ENCODE measurements at regions not wholly inside any gene's neighbourhood (a gene's known extent, or its start where the extent isn't known, plus 50 kb on each side); places are given as distances from the start of the nearest gene placed in this dataset.

DNA sequence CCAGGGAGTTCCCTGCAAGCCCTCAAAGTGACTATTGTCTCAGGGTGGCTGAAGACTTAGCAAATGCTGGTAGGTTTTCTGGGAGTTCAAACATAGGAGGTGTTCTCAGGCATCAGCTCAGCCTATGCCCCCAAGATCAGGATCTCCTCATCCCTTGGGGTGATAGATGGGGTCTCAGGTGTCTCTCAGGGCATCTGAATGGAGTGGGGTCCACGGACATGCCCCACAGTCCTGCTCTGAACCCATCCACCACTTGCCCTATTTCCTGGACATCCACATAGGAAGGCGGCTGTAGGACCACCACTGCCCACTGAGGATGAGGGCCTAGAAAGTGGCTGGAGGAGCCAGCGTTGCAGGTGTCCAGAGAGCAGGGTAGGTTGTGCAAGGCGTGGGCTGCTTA is 287.0 kb upstream of the CXCR4 start:
- DNase-seq (ENCODE audit: low read depth, low spot score) = no peak

DNA sequence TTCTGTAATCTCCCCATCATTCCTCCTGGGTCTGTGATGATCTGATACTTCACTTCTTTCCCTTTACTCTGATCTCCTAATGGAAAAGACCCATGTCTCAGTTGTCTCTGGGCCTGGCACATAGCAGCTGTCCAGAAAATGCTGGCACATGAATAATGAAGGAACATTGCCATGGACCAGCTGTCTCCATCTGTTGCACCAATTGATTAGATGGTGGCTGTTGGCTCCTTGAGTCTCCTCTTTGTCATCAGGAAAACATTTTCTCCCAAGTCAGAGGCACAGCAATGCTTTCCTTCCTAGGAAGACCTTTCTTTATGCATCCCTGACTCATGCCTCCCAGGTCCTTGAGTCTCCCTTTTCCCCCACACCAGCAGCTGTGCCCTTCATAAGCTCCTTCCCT is 286.2 kb upstream of the CXCR4 start:
- no peak for DNase-seq (ENCODE audit: low read depth, low spot score)

DNA sequence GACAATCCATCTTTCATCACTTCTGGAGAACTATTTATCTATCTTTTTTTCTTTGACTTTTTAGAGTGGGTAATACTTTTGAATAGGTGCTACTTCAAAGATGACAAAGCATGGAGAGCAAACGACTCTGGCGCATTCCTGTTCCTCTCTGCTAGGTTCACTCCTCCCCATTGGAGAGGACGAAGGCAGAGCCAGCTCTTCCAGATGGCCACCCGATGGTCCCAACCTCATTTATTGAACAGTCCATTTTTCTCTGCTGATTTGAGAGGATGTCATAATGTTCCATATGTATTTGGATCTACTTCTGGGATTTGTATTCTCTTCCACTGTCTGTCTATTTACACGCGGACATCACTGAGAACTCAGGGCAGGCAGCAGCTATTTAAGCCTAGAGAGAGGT is 284.3 kb upstream of the CXCR4 start:
- no peak for DNase-seq (ENCODE audit: low read depth, low spot score)

DNA sequence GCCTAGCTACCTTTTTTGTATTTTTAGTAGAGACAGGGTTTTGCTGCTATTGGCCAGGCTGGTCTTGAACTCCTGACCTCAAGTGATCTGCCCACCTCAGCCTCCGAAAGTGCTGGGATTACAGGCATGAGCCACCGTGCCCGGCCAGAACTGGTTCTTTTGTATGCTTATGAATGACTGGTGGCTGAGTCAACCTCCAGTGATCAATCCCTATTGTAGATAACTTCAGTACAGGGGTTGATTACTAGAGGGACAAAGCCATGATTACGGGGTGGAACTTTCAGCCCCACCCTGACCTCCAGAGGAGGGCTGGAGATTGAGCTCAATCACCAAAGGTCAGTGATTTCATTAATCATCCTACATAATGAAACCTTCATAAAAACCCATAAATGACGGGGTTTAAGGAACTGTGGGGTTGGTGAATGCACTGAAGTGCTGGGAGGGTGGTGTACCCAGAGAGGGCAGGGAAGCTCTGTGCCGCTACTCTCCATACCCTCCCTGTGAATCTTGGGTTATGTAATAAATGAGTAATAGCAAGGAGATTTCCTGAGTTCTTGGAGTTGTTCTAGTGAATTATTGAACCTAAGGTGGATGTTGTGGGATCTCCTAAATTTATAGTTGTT is 281.8 kb upstream of the CXCR4 start:
- DNase-seq (ENCODE audit: low read depth, low spot score) = no peak

DNA sequence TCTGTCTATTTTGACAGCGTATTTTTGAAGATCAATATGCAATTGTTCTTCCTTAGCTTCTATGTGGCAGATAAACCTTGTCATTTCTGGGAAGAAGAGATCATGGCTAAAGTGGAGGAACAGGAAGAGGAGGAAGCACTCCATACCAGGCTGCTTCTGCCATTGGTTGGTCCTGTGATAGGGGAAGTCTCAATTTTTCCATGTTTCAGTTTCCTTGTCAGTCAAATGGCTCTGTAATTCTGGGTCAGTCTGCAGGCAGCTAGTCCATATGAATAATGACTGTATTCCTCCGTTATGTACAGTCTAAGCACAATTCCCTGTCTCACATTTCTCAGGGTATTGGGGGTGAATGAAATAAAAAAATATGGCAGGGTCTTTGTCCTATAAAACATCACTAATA is 277.6 kb upstream of the CXCR4 start:
- DNase-seq (ENCODE audit: low read depth, low spot score) = no peak

DNA sequence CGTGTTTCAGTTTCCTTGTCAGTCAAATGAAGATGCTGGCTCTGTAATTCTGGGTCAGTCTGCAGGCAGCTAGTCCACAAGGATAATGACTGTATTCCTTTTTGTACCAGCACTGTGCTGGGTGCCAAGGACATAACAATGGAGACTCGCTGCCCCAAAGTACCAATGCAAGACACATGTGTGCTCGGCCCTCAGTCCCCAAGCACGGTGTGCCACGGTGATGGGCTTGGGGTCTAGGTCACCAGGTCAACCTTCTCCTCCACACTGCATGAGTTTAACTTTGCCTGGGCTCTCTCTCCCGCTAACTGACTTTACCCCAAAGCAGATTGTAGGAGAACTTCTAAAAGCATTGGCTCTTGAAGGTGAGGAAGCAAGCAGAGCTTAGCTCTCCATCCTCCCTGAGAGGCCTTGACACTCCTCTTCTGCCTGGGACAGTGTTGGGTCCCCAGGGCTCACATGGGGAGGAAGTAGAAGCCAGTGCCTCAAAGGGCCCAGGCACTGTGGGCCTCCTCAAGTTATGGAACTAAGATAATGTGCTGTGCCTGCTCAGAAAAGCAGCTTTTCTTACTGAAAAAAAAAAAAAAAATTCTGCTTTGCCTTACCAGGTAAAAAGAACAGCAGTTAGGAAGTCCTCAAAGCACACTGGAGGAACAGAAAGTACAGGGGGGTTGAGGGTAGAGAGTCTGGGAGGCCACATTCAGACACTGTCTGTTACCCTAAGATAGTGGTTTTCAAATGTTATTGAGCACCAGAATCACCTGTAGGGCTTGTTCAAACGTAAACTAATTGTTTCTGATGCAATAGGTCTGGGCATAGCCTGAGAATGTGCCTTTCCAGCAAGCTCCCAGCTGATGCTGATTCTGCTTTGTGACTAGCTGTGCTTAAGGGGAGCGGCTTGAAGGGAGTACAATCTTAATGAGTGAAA is 276.4 kb upstream of the CXCR4 start:
- DNase-seq (ENCODE audit: low read depth, low spot score) = no peak

DNA sequence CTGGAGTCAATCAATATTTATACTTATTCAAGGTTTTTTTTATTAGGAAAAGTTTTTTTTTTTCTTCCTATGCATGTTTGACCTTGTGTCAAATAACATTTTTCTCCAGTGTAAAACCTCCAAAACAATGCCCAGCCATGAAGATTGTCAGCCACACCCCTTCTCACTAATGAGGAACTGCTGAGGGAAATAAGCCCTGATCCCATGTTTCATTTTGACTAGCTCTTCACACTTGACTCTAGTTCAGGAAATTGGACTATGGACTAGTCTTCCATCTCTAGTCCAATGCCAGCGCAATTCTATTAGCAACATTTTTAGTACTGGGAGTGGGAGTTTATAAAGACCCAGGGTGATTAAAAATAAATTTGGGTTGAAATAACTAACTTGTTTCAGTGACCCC is 275.6 kb upstream of the CXCR4 start:
- no peak for DNase-seq (ENCODE audit: low read depth, low spot score)

DNA sequence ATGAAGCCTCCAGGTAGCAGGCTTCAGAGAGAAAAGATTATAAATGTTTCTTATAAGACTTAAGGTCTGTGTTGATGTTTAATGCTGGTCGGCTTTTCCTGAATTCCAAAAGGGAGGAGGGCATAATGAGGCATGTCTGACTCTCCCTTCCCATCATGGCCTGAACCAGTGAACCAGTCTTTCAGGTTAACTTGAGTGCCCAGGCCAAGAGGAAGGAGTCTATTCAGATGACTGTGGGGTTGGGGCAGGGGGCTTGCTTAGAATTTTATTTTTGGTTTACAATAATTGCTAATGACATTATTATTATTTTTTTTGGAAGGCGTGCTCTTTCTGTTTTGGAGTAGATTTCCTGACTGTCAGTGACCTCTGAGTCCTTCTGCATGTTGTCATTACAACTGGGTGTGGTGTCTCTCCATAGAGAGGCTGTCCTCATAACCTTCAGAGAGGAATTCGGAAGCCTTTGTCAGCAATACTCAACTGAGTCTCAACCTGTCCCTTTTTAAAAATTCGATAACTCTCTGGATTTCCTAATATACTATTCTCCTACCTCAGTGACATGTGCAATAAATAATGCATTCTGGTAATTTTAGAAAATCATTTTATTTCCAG is 275.1 kb upstream of the CXCR4 start:
- no peak for DNase-seq (ENCODE audit: low read depth, low spot score)

DNA sequence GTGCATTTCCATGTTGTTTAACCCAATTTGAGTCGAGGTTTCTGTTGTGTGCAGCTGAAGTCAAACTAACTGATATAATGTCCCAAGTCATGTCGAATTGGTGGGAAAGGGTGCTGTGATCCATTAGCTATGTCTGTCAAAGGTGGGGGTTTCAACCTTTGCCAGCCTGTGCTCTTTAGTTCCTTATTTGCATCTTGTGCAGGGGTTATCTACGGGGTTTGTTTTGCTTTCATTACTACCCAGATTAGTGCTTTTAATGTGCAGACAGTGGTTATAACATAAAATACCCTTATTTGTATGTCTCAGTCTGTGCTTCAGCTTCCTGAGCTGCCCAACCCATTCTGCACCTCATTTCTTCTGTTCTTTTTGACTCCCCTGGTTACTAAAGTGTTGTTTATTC is 271.9 kb upstream of the CXCR4 start:
- no peak for DNase-seq (ENCODE audit: low read depth, low spot score)

DNA sequence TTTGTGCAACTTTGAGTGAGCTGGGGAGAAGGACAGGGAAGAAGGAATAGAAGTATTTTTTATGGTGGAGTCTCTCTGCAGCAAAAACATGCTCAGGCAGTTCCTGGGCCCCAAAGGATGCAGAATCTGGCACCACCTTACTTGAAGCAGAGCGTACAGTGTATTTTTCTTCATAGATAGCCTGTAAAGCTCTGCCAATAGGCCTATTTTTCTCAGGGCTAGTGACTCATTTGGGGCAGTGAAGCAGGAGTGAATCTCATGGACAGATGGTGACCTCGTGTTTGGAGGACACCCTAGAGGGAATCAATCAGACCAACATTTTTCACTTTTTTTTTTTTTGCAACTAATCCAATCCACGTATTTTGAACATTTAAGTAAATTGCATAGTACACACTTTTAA is 268.1 kb upstream of the CXCR4 start:
- no peak for DNase-seq (ENCODE audit: low read depth, low spot score)

DNA sequence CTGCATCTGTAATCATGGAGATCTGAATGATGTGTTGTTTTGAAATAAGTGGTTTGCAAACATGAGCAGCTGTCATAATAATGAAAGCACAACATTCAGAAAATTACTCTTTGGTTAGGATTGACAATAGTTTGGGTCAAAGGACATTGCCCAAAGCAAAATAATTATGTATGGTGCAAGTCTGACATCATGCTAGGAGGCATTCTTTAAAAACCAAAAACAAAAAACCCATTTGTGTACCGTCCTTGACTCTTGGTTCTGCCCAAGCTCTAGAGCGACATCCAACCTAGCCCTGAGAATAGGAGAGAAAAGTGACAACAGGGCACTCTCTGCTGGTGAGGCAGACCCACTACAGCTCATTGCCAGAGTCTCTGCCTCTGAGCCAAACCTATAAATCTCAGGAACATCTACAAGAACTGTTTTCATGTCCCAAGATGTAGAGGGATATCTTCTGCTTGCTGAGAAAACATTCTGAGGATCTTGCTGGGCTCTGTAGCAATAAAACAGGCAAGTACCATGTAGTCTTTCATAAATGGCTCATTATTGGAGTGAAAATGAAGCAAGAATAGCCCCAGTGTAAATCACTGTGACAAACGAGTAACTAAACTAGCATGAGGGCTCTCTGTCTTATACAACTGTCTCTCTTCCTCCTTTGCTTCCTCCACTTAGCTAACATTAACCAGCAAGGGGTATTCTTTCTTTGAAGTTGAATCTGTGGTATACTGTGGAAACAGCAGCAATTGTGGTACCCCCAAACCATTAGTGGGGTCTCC is 266.8 kb upstream of the CXCR4 start:
- peak; percentile 42 for DNase-seq (ENCODE audit: low read depth, low spot score)

DNA sequence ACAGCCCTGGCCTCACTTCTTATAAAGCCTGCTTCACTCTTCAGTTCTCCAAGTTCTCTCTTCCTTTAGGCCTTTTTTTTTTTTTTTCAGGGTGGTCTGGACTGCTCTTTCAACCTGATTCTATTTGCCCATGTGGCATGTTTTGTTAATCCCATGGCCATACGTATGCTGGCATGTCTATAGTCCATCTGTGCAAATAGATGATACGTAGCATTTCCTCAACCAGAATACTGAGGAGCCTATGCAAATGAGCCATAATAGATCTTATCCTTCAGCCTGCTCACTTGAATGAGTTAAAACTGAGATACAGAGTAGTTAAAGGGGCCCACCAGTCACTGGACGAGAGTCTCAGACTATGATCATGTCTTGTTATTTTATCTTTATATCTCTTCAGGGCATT is 265.2 kb upstream of the CXCR4 start:
- DNase-seq (ENCODE audit: low read depth, low spot score) = no peak

DNA sequence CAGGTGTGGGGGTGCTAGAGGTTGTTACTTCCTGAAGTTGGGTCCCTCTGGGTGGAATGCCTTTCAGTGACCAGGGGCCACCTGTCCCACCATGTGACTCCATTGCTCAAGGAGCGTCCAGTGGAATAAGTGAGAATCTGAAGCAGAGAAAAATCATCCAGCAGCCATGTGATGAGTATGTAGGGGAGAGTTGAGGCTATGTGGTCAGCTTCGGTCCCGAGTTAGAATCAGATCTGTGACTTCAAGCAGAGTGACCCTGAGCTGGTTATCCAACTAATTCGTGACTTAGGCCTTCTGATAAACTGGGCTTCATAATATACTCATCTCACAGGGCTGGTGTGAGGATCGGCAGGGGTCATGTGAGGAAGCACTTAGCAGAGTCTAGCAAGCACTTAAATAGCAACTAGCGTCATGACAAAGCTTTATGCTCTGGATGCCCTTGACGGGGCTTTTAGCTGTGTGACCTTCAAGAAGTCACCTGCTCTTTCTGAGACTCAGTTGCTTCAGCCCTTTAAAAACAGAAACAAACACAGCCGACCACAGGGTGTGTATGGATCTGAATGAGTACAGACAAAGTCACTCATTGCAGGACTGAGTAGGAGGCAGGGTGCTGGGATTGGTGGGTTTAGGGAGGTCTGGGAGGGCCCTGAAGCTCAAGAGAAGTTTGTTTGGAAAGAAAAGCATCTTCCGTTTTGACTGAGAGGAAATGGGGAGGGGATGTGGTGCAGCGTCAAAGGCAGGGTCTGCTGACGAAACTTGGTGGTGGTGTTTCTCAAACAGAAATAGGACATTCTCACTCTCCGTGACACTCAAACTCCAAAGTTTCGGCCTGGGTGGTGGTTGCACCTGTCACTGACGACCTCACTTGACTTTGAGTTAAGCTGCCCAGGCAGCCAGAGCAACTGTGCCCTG is 264.0 kb upstream of the CXCR4 start:
- DNase-seq (ENCODE audit: low read depth, low spot score) = no peak

DNA sequence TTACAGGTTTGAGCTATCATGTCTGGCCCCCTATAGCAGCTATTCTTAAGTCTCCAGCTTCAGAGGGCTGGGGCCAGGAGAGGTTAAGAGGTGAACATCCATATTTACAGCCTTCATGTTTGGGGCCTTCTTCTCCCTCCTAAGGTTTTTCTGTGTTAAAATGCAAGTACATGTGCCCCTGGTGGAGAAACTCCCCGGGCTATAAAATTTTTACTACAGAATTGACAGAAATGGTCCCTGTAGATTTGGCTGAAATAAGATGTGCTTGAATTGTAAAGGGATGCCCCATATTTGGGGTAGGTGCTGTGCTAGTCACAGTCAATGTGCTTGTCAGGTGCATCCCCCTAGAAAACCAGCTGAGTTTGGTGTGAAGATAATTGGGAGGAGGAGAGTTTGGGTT is 263.3 kb upstream of the CXCR4 start:
- DNase-seq (ENCODE audit: low read depth, low spot score) = no peak

DNA sequence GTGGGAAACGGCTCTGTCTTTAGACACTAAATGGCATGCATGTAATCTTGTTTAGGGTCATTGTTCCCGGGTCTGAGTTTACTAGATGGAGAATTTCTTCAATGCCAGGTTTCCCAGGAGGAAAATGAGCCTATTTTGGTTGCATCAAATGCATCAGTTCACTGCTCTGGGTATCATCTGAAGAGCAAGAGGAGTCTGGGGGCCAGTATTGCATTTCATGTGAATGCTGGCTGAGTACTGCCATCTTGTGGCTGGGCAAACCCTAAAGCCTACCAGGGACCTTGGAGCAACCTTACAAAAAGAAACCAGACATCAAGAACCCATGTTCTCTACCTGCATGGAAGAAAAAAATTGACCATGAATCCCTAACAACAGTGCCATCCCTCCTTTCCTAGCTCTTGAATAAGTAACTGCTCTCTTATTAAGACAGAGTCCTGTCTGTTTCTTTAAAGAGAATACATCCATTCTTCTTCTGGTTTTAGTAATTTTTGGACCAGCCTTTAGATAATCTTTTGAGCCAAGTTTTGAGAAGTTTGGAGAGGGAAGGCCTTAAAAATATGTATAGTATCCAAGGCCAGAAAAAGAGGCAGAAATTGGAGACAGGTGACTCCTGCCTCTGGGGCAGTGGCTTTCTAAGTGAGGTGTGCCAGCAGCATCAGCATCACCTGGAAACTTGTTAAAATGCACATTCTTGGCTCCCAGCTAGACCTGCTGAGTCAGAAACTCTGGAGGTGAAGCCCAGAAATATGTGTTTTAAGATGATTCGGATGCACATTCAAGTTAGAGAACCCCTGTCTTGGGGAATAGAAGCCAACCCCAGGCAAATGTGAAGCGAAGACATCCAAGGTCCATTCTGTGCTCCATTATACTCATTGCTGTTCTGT is 261.0 kb upstream of the CXCR4 start:
- DNase-seq (ENCODE audit: low read depth, low spot score) = peak; percentile 82

DNA sequence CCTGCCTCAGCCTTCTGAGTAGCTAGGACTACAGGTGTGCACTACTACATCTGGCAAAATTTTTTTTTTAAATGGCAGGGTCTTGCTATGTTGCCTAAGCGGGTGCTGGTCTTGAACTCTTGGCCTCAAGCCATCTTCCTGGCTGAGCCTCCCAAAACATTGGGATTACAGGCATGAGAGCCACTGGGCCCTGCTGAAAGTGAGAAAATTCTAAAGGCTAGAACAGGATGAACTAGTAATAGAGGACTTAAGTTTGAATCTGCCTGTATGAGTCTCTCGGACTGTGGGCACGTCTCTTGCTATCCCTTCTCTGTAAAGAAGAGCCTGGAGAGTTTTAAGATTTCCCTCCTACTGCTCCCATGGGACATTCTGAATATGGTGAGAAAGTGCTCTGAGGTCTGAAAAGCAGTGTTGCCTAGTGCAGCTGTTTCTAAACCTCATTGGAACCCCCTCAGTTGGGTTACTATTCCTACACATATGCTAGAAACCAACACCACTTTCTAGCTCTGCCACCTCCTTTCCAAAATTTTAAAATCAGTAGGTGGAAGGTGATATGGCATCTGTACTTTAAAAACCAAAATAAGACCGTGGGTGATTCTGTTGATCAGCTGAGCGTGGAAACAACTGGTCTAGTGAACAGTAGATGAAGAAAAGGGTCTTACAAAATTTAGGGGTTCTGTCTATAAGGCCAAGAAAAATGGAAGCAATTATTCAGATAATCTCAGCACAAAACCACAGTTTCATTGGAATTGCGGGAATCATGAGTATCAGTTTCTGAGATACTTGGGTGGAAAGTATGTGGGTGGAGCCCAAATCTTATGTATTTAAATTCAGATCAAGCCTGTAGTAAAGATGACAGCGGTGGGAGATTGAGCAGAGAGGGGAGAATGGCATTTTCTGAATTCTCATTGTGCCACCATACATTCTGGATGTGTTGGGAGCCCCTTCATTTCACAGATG is 259.8 kb upstream of the CXCR4 start:
- DNase-seq (ENCODE audit: low read depth, low spot score) = no peak

DNA sequence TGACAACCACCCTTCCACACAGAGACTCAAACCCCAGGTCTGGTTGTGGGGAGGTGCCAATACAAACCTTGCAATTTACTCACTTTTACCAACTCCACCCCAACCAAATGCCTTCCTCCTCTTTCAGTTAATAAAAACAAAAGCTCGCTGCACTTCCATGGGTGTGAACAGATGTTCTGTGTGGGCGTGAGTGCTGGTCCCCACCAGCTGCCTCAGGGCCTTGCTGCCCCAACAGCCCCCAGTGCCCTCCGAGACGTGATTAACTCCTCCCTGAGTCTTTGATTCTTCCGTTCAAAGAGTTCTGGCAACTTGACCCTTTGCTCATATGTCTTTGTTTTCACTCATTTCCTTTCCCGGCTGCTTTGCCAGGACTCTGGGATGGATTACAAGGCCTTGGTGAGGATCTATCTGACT is 258.9 kb upstream of the CXCR4 start:
- DNase-seq (ENCODE audit: low read depth, low spot score) = peak; percentile 16

DNA sequence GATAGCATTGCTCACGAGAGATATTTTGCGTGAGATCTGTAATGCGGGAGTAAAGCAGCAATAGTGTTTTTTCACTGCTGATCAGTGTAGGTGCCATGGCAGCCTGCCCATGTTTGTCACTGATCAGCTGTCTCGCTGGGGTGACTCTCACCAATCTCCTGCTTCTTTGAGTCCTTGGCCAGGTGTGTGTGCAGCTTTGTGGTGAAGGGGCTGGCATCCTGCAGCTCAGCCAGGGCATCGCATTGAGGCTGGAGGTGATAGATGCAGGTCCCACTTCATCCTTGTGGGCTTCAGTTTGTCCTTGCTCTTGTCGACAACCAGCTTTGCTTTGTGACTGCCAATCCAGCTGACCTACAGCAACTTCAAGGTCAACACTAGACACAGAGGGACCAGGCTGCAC is 258.3 kb upstream of the CXCR4 start:
- DNase-seq (ENCODE audit: low read depth, low spot score) = no peak

Data from astrocyte of the hippocampus (primary cell).